ENCODE measurements at regions not wholly inside any gene's neighbourhood (a gene's known extent, or its start where the extent isn't known, plus 50 kb on each side); places are given as distances from the start of the nearest gene placed in this dataset.

DNA sequence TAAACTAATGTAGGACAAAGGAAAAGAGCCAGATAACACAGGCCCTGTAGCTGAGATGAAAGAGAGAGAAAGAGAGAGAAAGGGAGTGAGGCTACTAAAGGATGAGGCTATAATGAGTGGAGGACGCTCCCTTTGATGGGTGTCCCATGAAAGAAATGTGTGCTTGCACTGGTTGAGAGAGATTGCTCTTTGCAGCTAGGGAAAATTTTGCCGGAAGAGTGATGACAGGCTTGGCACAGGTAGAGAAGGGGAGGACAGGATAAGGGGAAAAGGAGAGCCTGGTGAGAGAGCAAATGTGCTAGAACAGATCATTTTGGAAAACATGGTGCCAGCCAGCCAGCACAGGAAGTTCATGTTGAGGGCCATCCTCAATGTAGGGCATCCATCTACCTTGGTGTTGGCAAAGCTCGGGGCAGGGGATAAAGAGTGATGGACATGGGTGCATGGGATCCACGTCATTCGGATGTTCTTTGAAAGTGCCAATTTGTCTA is 248.6 kb downstream of the BTG1 start:
- no peak overlapping the region for H3K4me3 ChIP-seq (ENCODE audit: insufficient read depth, low read depth, low read length)
- no peaks in the 10 kb centered on the region for H3K9me3 ChIP-seq (ENCODE audit: insufficient read depth, low read depth, low read length)
- no peak for DNase-seq (ENCODE audit: low read depth)
- no peak overlapping the region for H3K4me2 ChIP-seq (ENCODE audit: low read length)
- Mint-ChIP-seq H3K4me3 (ENCODE audit: unreplicated experiment) (no peak overlapping the region), H3K27me3 (ENCODE audit: low read depth, unreplicated experiment) (no peaks in the 10 kb centered on the region), H3K9me3 (ENCODE audit: unreplicated experiment) (peaks cover 6% of the 10 kb centered on the region), H3K27ac (ENCODE audit: unreplicated experiment) (no peak overlapping the region), H3K4me1 (ENCODE audit: low read depth, unreplicated experiment) (peaks cover 3% of the 10 kb centered on the region), H3K36me3 (ENCODE audit: low read depth, unreplicated experiment) (no peaks in the 10 kb centered on the region)
- H2AFZ ChIP-seq (ENCODE audit: low read depth, low read length), result no peak overlapping the region
- H3K79me2 ChIP-seq (ENCODE audit: insufficient read depth, low read length), result no peaks in the 10 kb centered on the region
- H3K27me3 ChIP-seq (ENCODE audit: insufficient read depth, low read length), result no peaks in the 10 kb centered on the region
- no peak overlapping the region for H3K9ac ChIP-seq (ENCODE audit: low read length)
- H3K4me1 ChIP-seq (ENCODE audit: insufficient read depth, low read length), result no peaks in the 10 kb centered on the region
- no peak overlapping the region for H3K27ac ChIP-seq (ENCODE audit: low read depth, low read length)
- no peaks in the 10 kb centered on the region for H3K36me3 ChIP-seq (ENCODE audit: insufficient read depth, low read length)
- TF ChIP-seq, protein P1, sequence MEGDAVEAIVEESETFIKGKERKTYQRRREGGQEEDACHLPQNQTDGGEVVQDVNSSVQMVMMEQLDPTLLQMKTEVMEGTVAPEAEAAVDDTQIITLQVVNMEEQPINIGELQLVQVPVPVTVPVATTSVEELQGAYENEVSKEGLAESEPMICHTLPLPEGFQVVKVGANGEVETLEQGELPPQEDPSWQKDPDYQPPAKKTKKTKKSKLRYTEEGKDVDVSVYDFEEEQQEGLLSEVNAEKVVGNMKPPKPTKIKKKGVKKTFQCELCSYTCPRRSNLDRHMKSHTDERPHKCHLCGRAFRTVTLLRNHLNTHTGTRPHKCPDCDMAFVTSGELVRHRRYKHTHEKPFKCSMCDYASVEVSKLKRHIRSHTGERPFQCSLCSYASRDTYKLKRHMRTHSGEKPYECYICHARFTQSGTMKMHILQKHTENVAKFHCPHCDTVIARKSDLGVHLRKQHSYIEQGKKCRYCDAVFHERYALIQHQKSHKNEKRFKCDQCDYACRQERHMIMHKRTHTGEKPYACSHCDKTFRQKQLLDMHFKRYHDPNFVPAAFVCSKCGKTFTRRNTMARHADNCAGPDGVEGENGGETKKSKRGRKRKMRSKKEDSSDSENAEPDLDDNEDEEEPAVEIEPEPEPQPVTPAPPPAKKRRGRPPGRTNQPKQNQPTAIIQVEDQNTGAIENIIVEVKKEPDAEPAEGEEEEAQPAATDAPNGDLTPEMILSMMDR (IDR thresholded peaks at IDR 0.05; ENCODE audit: insufficient read depth, low read depth, low read length), result no peak
- no peak for TF ChIP-seq EZH2 (IDR thresholded peaks at IDR 0.05; ENCODE audit: insufficient read depth, low read length)
- FAIRE-seq, result no peak
- H4K20me1 ChIP-seq (ENCODE audit: insufficient read depth, low read length), result no peaks in the 10 kb centered on the region

DNA sequence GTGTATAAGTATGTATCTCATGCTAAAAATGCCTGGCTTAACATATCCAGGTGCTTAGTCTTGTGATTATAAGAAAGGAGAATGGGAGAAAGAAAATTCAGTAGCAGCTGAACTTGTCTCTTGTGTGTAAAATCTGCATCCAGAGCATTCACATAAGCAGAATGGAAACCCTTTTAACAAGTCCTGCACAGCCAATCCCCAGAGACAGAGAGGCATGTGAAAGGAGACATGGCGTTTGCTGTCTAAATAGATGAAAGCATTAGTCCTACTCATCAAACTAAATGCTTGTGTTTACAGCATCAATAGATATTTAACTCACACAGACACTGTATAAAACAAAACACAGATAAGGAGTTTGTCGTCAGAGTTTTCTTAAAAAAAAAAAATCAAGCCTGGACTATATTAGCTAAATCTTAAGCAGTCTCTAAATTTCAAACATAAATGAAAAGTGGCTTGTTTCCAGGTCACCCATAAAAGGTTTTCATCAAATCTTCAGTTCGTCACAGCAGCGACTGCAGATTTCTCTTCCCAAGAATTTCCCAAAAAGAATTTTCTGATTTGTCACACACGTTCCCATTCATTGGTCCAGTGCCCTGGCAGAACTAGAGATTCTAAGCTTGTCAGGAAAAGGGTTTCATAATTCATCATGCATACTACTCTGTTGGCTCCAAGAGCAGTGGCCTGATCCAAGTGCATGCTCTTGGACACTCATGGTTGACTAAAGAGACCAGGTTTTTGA is 249.2 kb downstream of the BTG1 start:
- H3K27ac Mint-ChIP-seq (ENCODE audit: unreplicated experiment), result no peak overlapping the region
- H3K36me3 Mint-ChIP-seq (ENCODE audit: low read depth, unreplicated experiment), result no peaks in the 10 kb centered on the region
- no peaks in the 10 kb centered on the region for H3K4me1 ChIP-seq (ENCODE audit: insufficient read depth, low read length)
- DNase-seq (ENCODE audit: low read depth), result no peak
- H3K4me1 Mint-ChIP-seq (ENCODE audit: low read depth, unreplicated experiment), result no peaks in the 10 kb centered on the region
- no peaks in the 10 kb centered on the region for H3K36me3 ChIP-seq (ENCODE audit: insufficient read depth, low read length)
- no peaks in the 10 kb centered on the region for H3K27me3 ChIP-seq (ENCODE audit: insufficient read depth, low read length)
- no peak overlapping the region for H2AFZ ChIP-seq (ENCODE audit: low read depth, low read length)
- H3K9me3 Mint-ChIP-seq (ENCODE audit: unreplicated experiment), result peaks cover 4% of the 10 kb centered on the region
- H3K4me3 ChIP-seq (ENCODE audit: insufficient read depth, low read depth, low read length), result no peak overlapping the region
- H3K9me3 ChIP-seq (ENCODE audit: insufficient read depth, low read depth, low read length), result no peaks in the 10 kb centered on the region
- TF ChIP-seq, protein P1 (IDR thresholded peaks at IDR 0.05; ENCODE audit: insufficient read depth, low read depth, low read length), result no peak
- no peak for TF ChIP-seq EZH2 (IDR thresholded peaks at IDR 0.05; ENCODE audit: insufficient read depth, low read length)
- no peak overlapping the region for H3K4me2 ChIP-seq (ENCODE audit: low read length)
- H3K9ac ChIP-seq (ENCODE audit: low read length), result no peak overlapping the region
- no peaks in the 10 kb centered on the region for H3K27me3 Mint-ChIP-seq (ENCODE audit: low read depth, unreplicated experiment)
- FAIRE-seq, result no peak
- H4K20me1 ChIP-seq (ENCODE audit: insufficient read depth, low read length), result no peaks in the 10 kb centered on the region
- no peak overlapping the region for H3K4me3 Mint-ChIP-seq (ENCODE audit: unreplicated experiment)
- no peaks in the 10 kb centered on the region for H3K79me2 ChIP-seq (ENCODE audit: insufficient read depth, low read length)
- no peak overlapping the region for H3K27ac ChIP-seq (ENCODE audit: low read depth, low read length)

DNA sequence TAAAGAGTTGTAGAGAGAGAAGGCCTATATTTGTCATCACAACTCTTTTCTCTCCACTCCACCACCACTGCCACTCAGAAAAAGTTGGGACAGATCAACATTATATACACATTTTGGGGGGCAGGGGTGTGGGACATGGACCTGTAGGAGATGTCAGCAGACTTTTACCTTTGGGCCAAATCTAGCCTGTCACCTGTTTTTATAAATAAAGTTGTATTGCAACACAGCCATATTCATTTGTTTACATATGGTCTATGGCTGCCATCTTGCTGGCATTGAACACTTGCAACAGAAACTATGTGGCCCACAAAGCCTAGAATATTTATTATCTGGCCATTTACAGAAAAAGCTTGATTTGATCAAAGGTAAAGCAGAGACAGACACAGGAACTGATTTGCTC is 250.7 kb downstream of the BTG1 start:
- Mint-ChIP-seq H3K27ac (ENCODE audit: unreplicated experiment) (no peak overlapping the region), H3K36me3 (ENCODE audit: low read depth, unreplicated experiment) (no peaks in the 10 kb centered on the region), H3K4me1 (ENCODE audit: low read depth, unreplicated experiment) (no peaks in the 10 kb centered on the region), H3K4me3 (ENCODE audit: unreplicated experiment) (no peak overlapping the region), H3K27me3 (ENCODE audit: low read depth, unreplicated experiment) (no peaks in the 10 kb centered on the region), H3K9me3 (ENCODE audit: unreplicated experiment) (no peaks in the 10 kb centered on the region)
- H3K36me3 ChIP-seq (ENCODE audit: insufficient read depth, low read length), result no peaks in the 10 kb centered on the region
- TF ChIP-seq EZH2 (IDR thresholded peaks at IDR 0.05; ENCODE audit: insufficient read depth, low read length), result no peak
- TF ChIP-seq, protein P1 (IDR thresholded peaks at IDR 0.05; ENCODE audit: insufficient read depth, low read depth, low read length), result no peak
- no peak overlapping the region for H3K27ac ChIP-seq (ENCODE audit: low read depth, low read length)
- no peaks in the 10 kb centered on the region for H3K4me1 ChIP-seq (ENCODE audit: insufficient read depth, low read length)
- no peak overlapping the region for H3K9ac ChIP-seq (ENCODE audit: low read length)
- H2AFZ ChIP-seq (ENCODE audit: low read depth, low read length), result no peak overlapping the region
- H4K20me1 ChIP-seq (ENCODE audit: insufficient read depth, low read length), result no peaks in the 10 kb centered on the region
- H3K4me3 ChIP-seq (ENCODE audit: insufficient read depth, low read depth, low read length), result no peak overlapping the region
- DNase-seq (ENCODE audit: low read depth) (no peak), FAIRE-seq (no peak)
- no peaks in the 10 kb centered on the region for H3K9me3 ChIP-seq (ENCODE audit: insufficient read depth, low read depth, low read length)
- H3K27me3 ChIP-seq (ENCODE audit: insufficient read depth, low read length), result no peaks in the 10 kb centered on the region
- H3K79me2 ChIP-seq (ENCODE audit: insufficient read depth, low read length), result no peaks in the 10 kb centered on the region
- no peak overlapping the region for H3K4me2 ChIP-seq (ENCODE audit: low read length)
